ENCODE measurements at regions not wholly inside any gene's neighbourhood (a gene's known extent, or its start where the extent isn't known, plus 50 kb on each side); places are given as distances from the start of the nearest gene placed in this dataset.
"Not testable (repeated sequence)": the region's sequence is repeated elsewhere in the genome, so short reads cannot be mapped to it uniquely, and the experiment has no call there.

GRCh38 chr5:171544913-171545765 lies 125.7 kb downstream of the FGF18 start:
- no peak overlapping the region for H3K4me3 ChIP-seq (ENCODE audit: low read length in 3 of 3)
- no peaks in the 10 kb centered on the region for H3K36me3 ChIP-seq (ENCODE audit: control insufficient read depth in 2 of 3, insufficient read depth in 3 of 3, low read length in 3 of 3)
- no peak overlapping the region for H3K27ac ChIP-seq (ENCODE audit: low read depth in 2 of 2, low read length in 2 of 2)
- FAIRE-seq (no peak), DNase-seq (no peak)
- H3K9me3 ChIP-seq (ENCODE audit: control insufficient read depth in 2 of 3, insufficient read depth in 1 of 3, low read length in 3 of 3), result no peaks in the 10 kb centered on the region
- TF ChIP-seq, protein P1, sequence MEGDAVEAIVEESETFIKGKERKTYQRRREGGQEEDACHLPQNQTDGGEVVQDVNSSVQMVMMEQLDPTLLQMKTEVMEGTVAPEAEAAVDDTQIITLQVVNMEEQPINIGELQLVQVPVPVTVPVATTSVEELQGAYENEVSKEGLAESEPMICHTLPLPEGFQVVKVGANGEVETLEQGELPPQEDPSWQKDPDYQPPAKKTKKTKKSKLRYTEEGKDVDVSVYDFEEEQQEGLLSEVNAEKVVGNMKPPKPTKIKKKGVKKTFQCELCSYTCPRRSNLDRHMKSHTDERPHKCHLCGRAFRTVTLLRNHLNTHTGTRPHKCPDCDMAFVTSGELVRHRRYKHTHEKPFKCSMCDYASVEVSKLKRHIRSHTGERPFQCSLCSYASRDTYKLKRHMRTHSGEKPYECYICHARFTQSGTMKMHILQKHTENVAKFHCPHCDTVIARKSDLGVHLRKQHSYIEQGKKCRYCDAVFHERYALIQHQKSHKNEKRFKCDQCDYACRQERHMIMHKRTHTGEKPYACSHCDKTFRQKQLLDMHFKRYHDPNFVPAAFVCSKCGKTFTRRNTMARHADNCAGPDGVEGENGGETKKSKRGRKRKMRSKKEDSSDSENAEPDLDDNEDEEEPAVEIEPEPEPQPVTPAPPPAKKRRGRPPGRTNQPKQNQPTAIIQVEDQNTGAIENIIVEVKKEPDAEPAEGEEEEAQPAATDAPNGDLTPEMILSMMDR (IDR thresholded peaks at IDR 0.05; ENCODE audit: borderline replicate concordance, extremely low read depth, insufficient read depth), result no peak
- no peaks in the 10 kb centered on the region for H3K27me3 ChIP-seq (ENCODE audit: control insufficient read depth, insufficient read depth, low read length)
- no peak overlapping the region for H3K9ac ChIP-seq (ENCODE audit: low read length in 3 of 3)
- no peaks in the 10 kb centered on the region for H3K4me1 ChIP-seq (ENCODE audit: control insufficient read depth in 2 of 3, insufficient read depth in 2 of 3, low read depth in 1 of 3, low read length in 3 of 3)
- intact Hi-C loops (cut with DNase I), result no loop called here

GRCh38 chr5:171549274-171549673 lies 129.8 kb downstream of the FGF18 start:
- FAIRE-seq (no peak), DNase-seq (peak in 4 of 5 donors; percentile 50 to 61 (median 59))
- TF ChIP-seq, protein P1 (IDR thresholded peaks at IDR 0.05; ENCODE audit: borderline replicate concordance, extremely low read depth, insufficient read depth), result no peak
- H3K36me3 ChIP-seq (ENCODE audit: control insufficient read depth in 2 of 3, insufficient read depth in 3 of 3, low read length in 3 of 3), result no peaks in the 10 kb centered on the region
- H3K9me3 ChIP-seq (ENCODE audit: control insufficient read depth in 2 of 3, insufficient read depth in 1 of 3, low read length in 3 of 3), result no peaks in the 10 kb centered on the region
- no peak overlapping the region for H3K27ac ChIP-seq (ENCODE audit: low read depth in 2 of 2, low read length in 2 of 2)
- H3K4me3 ChIP-seq (ENCODE audit: low read length in 3 of 3), result no peak overlapping the region
- intact Hi-C loops (cut with DNase I), result no loop called here
- no peak overlapping the region for H3K9ac ChIP-seq (ENCODE audit: low read length in 3 of 3)
- no peaks in the 10 kb centered on the region for H3K27me3 ChIP-seq (ENCODE audit: control insufficient read depth, insufficient read depth, low read length)
- no peaks in the 10 kb centered on the region for H3K4me1 ChIP-seq (ENCODE audit: control insufficient read depth in 2 of 3, insufficient read depth in 2 of 3, low read depth in 1 of 3, low read length in 3 of 3)

DNA sequence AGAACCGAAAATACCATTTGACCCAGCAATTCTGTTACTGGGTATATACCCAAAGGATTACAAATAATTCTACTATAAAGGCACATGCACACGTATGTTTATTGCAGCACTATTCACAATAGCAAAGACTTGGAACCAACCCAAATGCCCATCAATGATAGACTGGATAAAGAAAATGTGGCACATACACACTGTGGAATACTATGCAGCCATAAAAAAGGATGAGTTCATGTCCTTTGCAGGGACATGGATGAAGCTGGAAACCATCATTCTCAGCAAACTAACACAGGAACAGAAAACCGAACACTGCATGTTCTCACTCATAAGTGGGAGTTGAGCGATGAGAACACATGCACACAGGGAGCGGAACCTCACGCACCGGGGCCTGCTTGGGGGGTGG lies 134.4 kb downstream of the FGF18 start:
- H3K27ac ChIP-seq (ENCODE audit: low read depth in 2 of 2, low read length in 2 of 2); H3K9me3 ChIP-seq (ENCODE audit: control insufficient read depth in 2 of 3, insufficient read depth in 1 of 3, low read length in 3 of 3); H3K4me3 ChIP-seq (ENCODE audit: low read length in 3 of 3); DNase-seq; H3K9ac ChIP-seq (ENCODE audit: low read length in 3 of 3); FAIRE-seq; intact Hi-C loops (cut with DNase I); H3K4me1 ChIP-seq (ENCODE audit: control insufficient read depth in 2 of 3, insufficient read depth in 2 of 3, low read depth in 1 of 3, low read length in 3 of 3); H3K27me3 ChIP-seq (ENCODE audit: control insufficient read depth, insufficient read depth, low read length); H3K36me3 ChIP-seq (ENCODE audit: control insufficient read depth in 2 of 3, insufficient read depth in 3 of 3, low read length in 3 of 3): not testable (repeated sequence)

DNA sequence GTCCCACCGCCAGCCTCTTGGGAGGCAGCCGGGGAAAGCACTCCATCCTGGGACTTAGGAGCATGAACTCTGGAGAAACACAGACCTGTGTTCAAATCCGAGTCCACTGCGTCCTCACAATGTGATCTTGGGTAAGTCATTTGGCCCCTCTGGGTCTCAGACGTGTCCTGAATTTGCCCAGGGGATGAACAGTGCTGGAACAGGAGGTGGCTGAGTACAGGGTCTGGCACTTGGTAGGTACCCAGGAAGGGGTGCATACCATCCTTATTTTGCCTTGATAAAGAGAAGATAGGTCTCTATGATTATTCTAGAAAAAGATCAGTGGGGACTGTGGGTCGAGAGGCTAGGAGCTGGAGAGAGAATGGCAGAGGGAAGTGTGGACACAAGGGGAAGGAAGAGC lies 135.7 kb downstream of the FGF18 start:
- Histone ChIP-seq H3K9me3 (ENCODE audit: control insufficient read depth in 2 of 3, insufficient read depth in 1 of 3, low read length in 3 of 3) (no peaks in the 10 kb centered on the region), H3K4me1 (ENCODE audit: control insufficient read depth in 2 of 3, insufficient read depth in 2 of 3, low read depth in 1 of 3, low read length in 3 of 3) (no peaks in the 10 kb centered on the region), H3K27me3 (ENCODE audit: control insufficient read depth, insufficient read depth, low read length) (no peaks in the 10 kb centered on the region), H3K9ac (ENCODE audit: low read length in 3 of 3) (no peak overlapping the region), H3K4me3 (ENCODE audit: low read length in 3 of 3) (no peak overlapping the region), H3K36me3 (ENCODE audit: control insufficient read depth in 2 of 3, insufficient read depth in 3 of 3, low read length in 3 of 3) (no peaks in the 10 kb centered on the region), H3K27ac (ENCODE audit: low read depth in 2 of 2, low read length in 2 of 2) (no peak overlapping the region)
- intact Hi-C loops (cut with DNase I), result no loop called here
- DNase-seq, result no peak
- FAIRE-seq, result no peak
- TF ChIP-seq, protein P1 (IDR thresholded peaks at IDR 0.05; ENCODE audit: borderline replicate concordance, extremely low read depth, insufficient read depth), result no peak
